GM21723 (cell line): ENCODE measurements at regions not wholly inside any gene's neighbourhood (a gene's known extent, or its start where the extent isn't known, plus 50 kb on each side); places are given as distances from the start of the nearest gene placed in this dataset.
"Not testable (repeated sequence)": the region's sequence is repeated elsewhere in the genome, so short reads cannot be mapped to it uniquely, and the experiment has no call there.

Experiments used
- ATAC-seq: cut with Tn5 transposase; IDR thresholded peaks from one replicate; pipeline ENCODE4 v1.9.1; 2021; ENCODE audit warnings: mild to moderate bottlenecking, moderate library complexity; ENCODE audit not compliant: unreplicated experiment

DNA sequence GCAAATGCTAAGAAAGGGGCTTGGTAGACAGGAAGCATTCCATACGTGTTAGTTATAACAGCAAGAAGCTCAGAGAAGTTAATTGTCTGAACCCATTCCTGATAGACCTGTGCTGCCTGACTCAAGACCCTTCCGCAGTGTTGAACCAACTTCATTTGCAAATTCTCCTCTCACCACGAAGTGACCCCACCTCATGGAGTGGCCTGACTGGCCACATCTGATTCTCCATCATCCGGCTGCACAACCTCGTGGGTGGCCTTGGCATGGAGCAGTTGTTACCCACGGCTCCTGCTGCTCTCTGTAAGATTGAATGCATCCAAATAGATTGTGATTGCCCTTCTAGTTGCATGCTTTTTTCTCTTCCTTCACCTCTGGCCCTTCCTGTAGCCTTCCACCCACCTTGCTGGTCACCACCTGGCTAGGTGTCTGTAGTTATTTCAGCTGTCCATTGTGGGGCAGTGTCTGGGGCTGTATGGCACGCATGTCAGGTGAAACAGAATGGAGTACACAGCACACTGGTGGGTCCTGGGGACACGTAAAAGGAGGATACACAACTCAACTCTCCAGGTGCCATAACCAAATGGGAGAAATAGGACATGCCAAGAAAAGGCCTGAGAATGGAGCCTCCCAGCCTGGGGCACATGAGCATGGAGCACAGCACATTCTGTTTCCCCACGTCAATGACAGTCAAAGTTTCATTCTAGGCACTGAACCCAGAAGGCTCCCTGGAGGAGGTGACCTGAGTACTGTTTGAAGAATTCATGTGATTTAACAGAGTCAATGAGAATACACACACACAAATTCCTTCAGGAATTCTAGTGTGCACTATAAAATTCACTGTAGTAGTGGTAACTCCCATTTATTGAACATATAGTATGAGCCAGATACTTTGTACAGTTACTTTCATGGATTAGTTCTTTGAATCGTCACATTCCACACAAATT is 70.5 kb upstream of the PTCH1 start:
- no peak for ATAC-seq

- ATAC-seq, result no peak
Observed at GRCh38 chr9:95586326-95586725, 69.6 kb upstream of the PTCH1 start.

DNA sequence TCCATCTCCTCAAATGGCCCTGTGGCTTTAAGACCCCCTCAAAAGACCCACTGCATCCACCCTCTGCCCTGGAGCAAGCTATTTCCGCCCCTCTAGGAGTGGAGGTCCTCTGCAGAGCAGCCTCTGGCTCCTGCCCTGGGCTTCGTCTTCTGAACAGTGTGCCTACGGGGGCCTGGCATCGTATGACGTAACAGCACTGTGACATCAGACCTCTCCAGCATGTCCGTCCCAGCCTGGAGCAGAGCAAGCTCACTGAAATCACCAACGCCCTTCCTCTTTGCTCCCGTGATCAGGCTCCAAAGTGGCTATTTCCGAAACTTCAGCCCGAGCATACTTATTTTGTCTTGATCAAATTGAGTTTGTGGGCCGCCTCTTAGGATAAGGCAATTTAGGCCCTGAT is 69.1 kb upstream of the PTCH1 start:
- ATAC-seq, result no peak

DNA sequence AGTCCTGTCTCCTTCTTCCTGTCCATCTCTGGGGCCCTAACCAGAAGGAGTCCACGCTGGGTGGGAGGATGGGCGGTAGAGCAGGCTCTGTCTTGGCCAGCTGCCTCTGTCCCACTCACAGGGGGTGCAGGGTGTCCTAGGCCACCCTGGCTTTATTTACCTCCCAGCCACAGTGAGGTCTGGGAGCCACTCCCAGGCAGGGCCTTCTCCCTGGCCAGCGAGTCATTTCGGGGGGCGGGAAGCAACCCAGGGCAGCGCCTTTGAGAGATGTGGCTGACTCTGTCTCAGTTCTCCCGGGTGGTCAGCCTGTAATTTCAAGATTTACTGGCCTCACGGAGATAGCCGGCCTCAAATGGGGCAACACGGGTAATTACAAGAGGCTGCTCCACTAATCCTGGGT is 67.4 kb upstream of the PTCH1 start:
- ATAC-seq, result no peak

- no peak for ATAC-seq
Observed at GRCh38 chr9:95581900-95582299, 65.1 kb upstream of the PTCH1 start.

GRCh38 chr9:95580812-95581761 is 64.3 kb upstream of the PTCH1 start:
- no peak for ATAC-seq

DNA sequence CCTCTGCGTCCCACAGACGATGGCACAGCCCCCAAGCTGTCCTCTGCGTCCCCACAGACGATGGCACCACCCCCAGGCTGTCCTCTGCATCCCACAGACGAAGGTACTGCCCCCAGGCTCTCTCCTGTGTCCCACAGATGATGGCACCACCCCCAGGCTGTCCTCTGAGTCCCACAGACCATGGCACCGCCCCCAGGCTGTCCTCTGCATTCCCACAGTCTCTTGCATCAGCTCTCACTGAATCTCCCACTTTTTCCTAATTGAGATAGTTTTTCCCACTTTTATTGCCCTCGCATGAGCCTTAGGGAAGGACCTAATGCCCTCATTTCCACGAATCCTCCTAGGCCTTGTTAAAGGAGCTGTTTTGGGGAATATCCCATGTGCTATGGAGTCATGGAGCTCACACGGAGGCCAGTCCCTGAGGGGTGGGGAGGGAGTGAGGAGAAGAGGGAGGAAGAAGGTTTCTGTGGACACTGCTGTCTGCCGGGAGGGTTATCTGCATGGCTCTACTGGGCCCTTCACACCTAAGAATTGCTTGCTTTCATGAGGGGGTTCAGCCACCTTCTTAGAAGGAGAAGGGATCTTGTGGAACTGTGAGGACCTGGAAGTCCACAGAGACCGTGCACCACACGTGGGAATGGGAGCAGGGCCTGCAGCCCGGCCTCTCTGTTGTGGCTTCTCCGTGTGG is 58.2 kb upstream of the PTCH1 start:
- ATAC-seq, result no peak

DNA sequence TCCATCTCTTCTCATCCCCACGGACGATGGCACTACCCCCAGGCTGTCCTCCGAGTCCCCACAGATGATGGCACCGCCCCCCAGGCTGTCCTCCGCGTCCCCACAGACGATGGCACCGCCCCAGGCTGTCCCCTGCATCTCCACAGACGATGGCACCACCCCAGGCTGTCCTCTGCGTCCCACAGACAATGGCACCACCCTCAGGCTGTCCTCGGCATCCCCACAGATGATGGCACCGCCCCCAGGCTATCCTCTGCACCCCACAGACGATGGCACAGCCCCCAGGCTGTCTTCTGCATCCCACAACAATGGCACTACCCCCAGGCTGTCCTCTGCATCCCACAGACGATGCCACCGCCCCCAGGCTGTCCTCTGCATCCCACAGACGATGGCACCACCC is 57.4 kb upstream of the PTCH1 start:
- ATAC-seq, result no peak

GRCh38 chr9:95573463-95573862 is 56.7 kb upstream of the PTCH1 start:
- ATAC-seq, result no peak

GRCh38 chr9:95572381-95573151 is 55.8 kb upstream of the PTCH1 start:
- ATAC-seq, result no peak

- no peak for ATAC-seq
Observed at GRCh38 chr9:95570646-95571045, 53.9 kb upstream of the PTCH1 start.

DNA sequence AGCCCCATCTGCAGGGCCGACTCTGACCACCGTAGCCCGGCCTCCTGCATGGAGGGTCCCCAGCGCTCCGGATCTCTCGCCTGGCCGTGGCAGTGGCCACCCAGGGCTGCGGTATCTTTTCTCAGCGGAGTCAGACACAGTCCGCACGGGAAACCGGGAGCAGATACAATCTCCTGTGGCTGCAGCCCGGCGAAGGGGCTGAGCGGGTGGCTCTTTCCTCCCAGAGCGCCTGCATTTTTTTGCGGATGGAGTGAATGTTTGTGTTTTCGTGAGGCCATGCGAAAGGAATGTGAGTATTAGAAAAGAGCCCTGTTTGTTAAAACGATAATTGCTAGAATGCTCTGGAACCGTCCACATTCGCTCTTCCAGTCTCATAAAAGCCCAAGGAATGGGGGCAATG is 53.4 kb upstream of the PTCH1 start:
- no peak for ATAC-seq

DNA sequence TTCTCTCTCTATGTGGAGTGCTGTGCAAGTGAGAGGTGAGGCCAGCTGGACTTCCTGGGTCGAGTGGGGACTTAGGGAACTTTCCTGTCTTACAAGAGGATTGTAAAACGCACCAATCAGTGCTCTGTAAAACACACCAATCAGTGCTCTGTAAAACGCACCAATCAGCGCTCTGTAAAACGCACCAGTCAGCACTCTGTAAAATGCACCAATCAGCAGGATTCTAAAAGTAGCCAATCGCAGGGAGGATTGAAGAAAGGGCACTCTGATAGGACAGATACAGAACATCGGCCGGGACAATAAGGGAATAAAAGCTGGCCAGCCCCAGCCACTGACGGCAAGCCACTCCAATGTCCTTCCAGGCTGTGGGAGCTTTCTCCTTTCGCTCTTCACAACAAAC is 52.0 kb upstream of the PTCH1 start:
- not testable (repeated sequence) for ATAC-seq
